Kidney (tissue), 13 donors: ENCODE measurements at regions not wholly inside any gene's neighbourhood (a gene's known extent, or its start where the extent isn't known, plus 50 kb on each side); places are given as distances from the start of the nearest gene placed in this dataset.

Source experiments
- DNase-seq, 5 donors: peaks; one replicate each; pipeline ENCODE4 v3.0.0-alpha.2; 2013 to 2020
- FAIRE-seq: peaks from 2 replicates; lab custom pipeline; 2012; peaks lifted over from hg19 to GRCh38; lab: Jason Lieb, UNC
- H3K27ac ChIP-seq, 2 donors: one replicate each; pipeline ENCODE4 v1.7.0; 2013; ENCODE audit warnings: low read depth in 2 of 2, low read length in 2 of 2, inconsistent platforms in 1 of 2
- H3K27me3 ChIP-seq: one replicate; pipeline ENCODE4 v1.7.1; 2013; ENCODE audit warnings: low read length, inconsistent platforms; ENCODE audit not compliant: control insufficient read depth, insufficient read depth
- H3K36me3 ChIP-seq, 3 donors: one replicate each; pipeline versions ENCODE4 v1.7.0 to v1.7.1; 2013; ENCODE audit warnings: low read length in 3 of 3, control low read depth in 1 of 3, inconsistent platforms in 1 of 3; ENCODE audit not compliant: insufficient read depth in 3 of 3, control insufficient read depth in 2 of 3
- H3K4me1 ChIP-seq, 3 donors: one replicate each; pipeline versions ENCODE4 v1.7.0 to v1.7.1; 2013; ENCODE audit warnings: low read length in 3 of 3, inconsistent platforms in 1 of 3, low read depth in 1 of 3; ENCODE audit not compliant: control insufficient read depth in 2 of 3, insufficient read depth in 2 of 3
- H3K4me3 ChIP-seq, 3 donors: one replicate each; pipeline versions ENCODE4 v1.7.0 to v1.8.1; 2013; ENCODE audit warnings: low read length in 3 of 3, control low read depth in 1 of 3, inconsistent platforms in 1 of 3
- H3K9ac ChIP-seq, 3 donors: one replicate each; pipeline versions ENCODE4 v1.7.0 to v1.7.1; 2013; ENCODE audit warnings: low read length in 3 of 3, control low read depth in 1 of 3, inconsistent platforms in 1 of 3
- H3K9me3 ChIP-seq, 3 donors: one replicate each; pipeline versions ENCODE4 v1.7.0 to v1.7.1; 2013; ENCODE audit warnings: low read length in 3 of 3, control low read depth in 1 of 3, inconsistent platforms in 1 of 3; ENCODE audit not compliant: control insufficient read depth in 2 of 3, insufficient read depth in 1 of 3
- CTCF ChIP-seq: IDR thresholded peaks from 3 replicates; pipeline ENCODE4 v1.5.1; 2012; ENCODE audit warnings: mild to moderate bottlenecking, moderate library complexity, borderline replicate concordance; ENCODE audit not compliant: insufficient read depth; ENCODE audit errors: extremely low read depth
- intact Hi-C: fragments of 100-400 bp; cut with DNase I; formaldehyde crosslinking; loops from one replicate; pipeline ENCODE4 v1.11.1; 2022
- donor health status: control.
- donor health status: control.
- donor health status: control.
- donor health status: control.
- donor health status: control.
- donor health status: DM: yes; HTN: yes; CAD: no.
- donor health status: Normal renal cell carcinoma (clear cell type).

GRCh38 chr1:2970311-2971071 is 50.8 kb upstream of the ACTRT2 start:
- no peak overlapping the region for H3K9ac ChIP-seq
- peaks cover 0 to 2% (median 0%) of the 10 kb centered on the region in 3 donors for H3K4me1 ChIP-seq
- H3K36me3 ChIP-seq: no peaks in the 10 kb centered on the region
- FAIRE-seq (no peak), DNase-seq (peak in 1 of 5 donors; percentile 35)
- intact Hi-C loops: no loop called here
- H3K9me3 ChIP-seq: no peaks in the 10 kb centered on the region
- no peak overlapping the region for H3K27ac ChIP-seq
- H3K4me3 ChIP-seq: no peak overlapping the region
- no peak for TF ChIP-seq CTCF
- no peaks in the 10 kb centered on the region for H3K27me3 ChIP-seq

- H3K9ac ChIP-seq: no peak overlapping the region
- no peak for TF ChIP-seq CTCF
- H3K4me1 ChIP-seq: peaks cover 0 to 2% (median 0%) of the 10 kb centered on the region in 3 donors
- DNase-seq (no peak), FAIRE-seq (no peak)
- H3K27me3 ChIP-seq: no peaks in the 10 kb centered on the region
- H3K9me3 ChIP-seq: no peaks in the 10 kb centered on the region
- no peak overlapping the region for H3K4me3 ChIP-seq
- H3K36me3 ChIP-seq: no peaks in the 10 kb centered on the region
- H3K27ac ChIP-seq: no peak overlapping the region
- intact Hi-C loops: no loop called here
Measured at GRCh38 chr1:2971101-2971501, 50.2 kb upstream of the ACTRT2 start.
